Thymus (tissue), 11 donors: ENCODE measurements at regions not wholly inside any gene's neighbourhood (a gene's known extent, or its start where the extent isn't known, plus 50 kb on each side); places are given as distances from the start of the nearest gene placed in this dataset.
"Not testable (repeated sequence)": the region's sequence is repeated elsewhere in the genome, so short reads cannot be mapped to it uniquely, and the experiment has no call there.

Experiments used
- DNase-seq, 9 donors: peaks; one replicate each; pipeline ENCODE4 v3.0.0-alpha.2; 2013; ENCODE audit warnings: low spot score in 9 of 9, low read depth in 6 of 9, missing footprints in 1 of 9
- H3K27ac ChIP-seq, 2 donors: one replicate each; pipeline ENCODE4 v1.5.1; 2013; ENCODE audit warnings: control low read depth in 1 of 2, low read depth in 1 of 2, low read length in 1 of 2, mild to moderate bottlenecking in 1 of 2, moderate library complexity in 1 of 2
- H3K27me3 ChIP-seq, 2 donors: one replicate each; pipeline ENCODE4 v1.5.1; 2013; ENCODE audit warnings: low read length in 1 of 2; ENCODE audit not compliant: control insufficient read depth in 2 of 2, insufficient read depth in 1 of 2
- H3K36me3 ChIP-seq, 2 donors: one replicate each; pipeline ENCODE4 v1.5.1; 2013; ENCODE audit warnings: low read length in 1 of 2, mild to moderate bottlenecking in 1 of 2, moderate library complexity in 1 of 2; ENCODE audit not compliant: control insufficient read depth in 2 of 2, insufficient read depth in 2 of 2
- H3K4me1 ChIP-seq, 2 donors: one replicate each; pipeline ENCODE4 v1.5.1; 2013; ENCODE audit warnings: low read length in 2 of 2; ENCODE audit not compliant: control insufficient read depth in 2 of 2, insufficient read depth in 2 of 2
- H3K4me3 ChIP-seq, 2 donors: one replicate each; pipeline ENCODE4 v1.5.1; 2013; ENCODE audit warnings: low read length in 2 of 2, control low read depth in 1 of 2, mild to moderate bottlenecking in 1 of 2
- H3K9me3 ChIP-seq, 2 donors: one replicate each; pipeline ENCODE4 v1.5.1; 2013; ENCODE audit warnings: low read length in 1 of 2, mild to moderate bottlenecking in 1 of 2; ENCODE audit not compliant: control insufficient read depth in 2 of 2, insufficient read depth in 1 of 2
- WGBS: extraction: QIAGEN DNeasy Blood & Tissue Kit; methylation state at CpG from one replicate; pipeline ENCODE4 v1.1.7; 2013; 5-methylcytosine and 5-hydroxymethylcytosine counted together
- donor health status: healthy.

DNA sequence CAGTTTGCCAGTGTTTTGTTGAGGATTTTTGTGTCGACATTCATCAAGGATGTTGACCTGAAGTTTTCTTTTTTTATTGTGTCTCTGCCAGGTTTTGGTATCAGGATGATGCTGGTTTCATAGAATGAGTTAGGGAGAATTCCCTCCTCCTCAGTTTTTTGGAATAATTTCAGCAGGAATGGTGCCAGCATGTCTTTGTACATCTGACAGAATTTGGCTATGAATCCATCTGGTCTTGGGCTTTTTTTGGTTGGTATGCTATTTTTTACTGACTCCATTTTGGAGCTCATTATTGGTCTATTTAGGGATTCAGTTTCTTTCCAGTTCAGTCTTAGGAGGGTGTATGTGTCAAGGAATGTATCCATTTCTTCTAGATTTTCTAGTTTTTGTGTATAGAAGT lies 320.0 kb upstream of the PPP2R3A start:
- no peak for DNase-seq
- no peaks in the 10 kb centered on the region for H3K27me3 ChIP-seq
- no peak overlapping the region for H3K4me3 ChIP-seq
- no peak overlapping the region for H3K27ac ChIP-seq
- H3K4me1 ChIP-seq, result no peaks in the 10 kb centered on the region
- peaks cover 1 to 4% of the 10 kb centered on the region in 2 donors for H3K9me3 ChIP-seq
- WGBS, result 91% methylated on average over 1 of the region's 1 CpG
- no peaks in the 10 kb centered on the region for H3K36me3 ChIP-seq

GRCh38 chr3:135646873-135647272 lies 318.7 kb upstream of the PPP2R3A start:
- Histone ChIP-seq H3K4me3 (no peak overlapping the region), H3K27me3 (no peaks in the 10 kb centered on the region), H3K27ac (no peak overlapping the region), H3K9me3 (peaks cover 1 to 4% of the 10 kb centered on the region in 2 donors), H3K36me3 (no peaks in the 10 kb centered on the region), H3K4me1 (no peaks in the 10 kb centered on the region)
- WGBS, result 81% methylated on average over 1 of the region's 1 CpG
- DNase-seq, result no peak

- Histone ChIP-seq H3K36me3 (no peaks in the 10 kb centered on the region), H3K9me3 (peaks cover 1 to 4% of the 10 kb centered on the region in 2 donors), H3K27ac (no peak overlapping the region), H3K27me3 (no peaks in the 10 kb centered on the region), H3K4me3 (no peak overlapping the region), H3K4me1 (no peaks in the 10 kb centered on the region)
- DNase-seq, result no peak
- WGBS, result 79% methylated on average over 2 of the region's 2 CpGs
Observed at GRCh38 chr3:135649361-135649760, 316.2 kb upstream of the PPP2R3A start.

- Histone ChIP-seq H3K4me3 (no peak overlapping the region), H3K27ac (no peak overlapping the region), H3K9me3 (peaks cover 1 to 4% of the 10 kb centered on the region in 2 donors), H3K4me1 (no peaks in the 10 kb centered on the region), H3K27me3 (no peaks in the 10 kb centered on the region), H3K36me3 (no peaks in the 10 kb centered on the region)
- DNase-seq, result no peak
- WGBS, result 91% methylated on average over 1 of the region's 1 CpG
Observed at GRCh38 chr3:135650309-135650708, 315.2 kb upstream of the PPP2R3A start.

DNA sequence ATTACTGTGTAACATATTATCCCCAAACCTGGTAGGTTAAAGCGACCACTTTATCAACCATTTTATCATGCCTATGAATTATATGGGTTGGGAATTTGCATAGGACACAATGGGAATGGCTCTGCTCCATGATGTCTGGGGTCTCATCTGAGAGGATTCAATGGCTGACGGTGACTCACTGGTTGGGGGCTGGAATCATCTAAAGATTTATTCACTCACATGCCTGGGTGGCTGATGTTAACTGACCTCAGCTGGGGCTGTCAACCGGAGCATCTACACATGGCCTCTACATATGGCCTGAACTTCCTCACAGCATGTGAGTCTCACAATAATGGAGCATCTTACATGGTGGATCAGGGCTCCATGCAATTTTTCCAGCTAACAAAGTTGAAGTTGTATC lies 313.1 kb upstream of the PPP2R3A start:
- no peak for DNase-seq
- Histone ChIP-seq H3K9me3 (peaks cover 1 to 4% of the 10 kb centered on the region in 2 donors), H3K4me1 (no peaks in the 10 kb centered on the region), H3K27me3 (no peaks in the 10 kb centered on the region), H3K27ac (no peak overlapping the region), H3K36me3 (no peaks in the 10 kb centered on the region), H3K4me3 (no peak overlapping the region)
- 74% methylated on average over 3 of the region's 3 CpGs for WGBS

GRCh38 chr3:135655328-135655727 lies 310.2 kb upstream of the PPP2R3A start:
- Histone ChIP-seq H3K4me1 (no peaks in the 10 kb centered on the region), H3K4me3 (no peak overlapping the region), H3K9me3 (no peaks in the 10 kb centered on the region), H3K27me3 (no peaks in the 10 kb centered on the region), H3K27ac (no peak overlapping the region), H3K36me3 (no peaks in the 10 kb centered on the region)
- DNase-seq, result no peak
- 92% methylated on average over 1 of the region's 1 CpG for WGBS

GRCh38 chr3:135658451-135658850 lies 307.1 kb upstream of the PPP2R3A start:
- 60% methylated on average over 14 of the region's 14 CpGs for WGBS
- H3K27me3 ChIP-seq, H3K36me3 ChIP-seq, H3K9me3 ChIP-seq, H3K4me1 ChIP-seq, H3K27ac ChIP-seq, DNase-seq, H3K4me3 ChIP-seq: not testable (repeated sequence)

DNA sequence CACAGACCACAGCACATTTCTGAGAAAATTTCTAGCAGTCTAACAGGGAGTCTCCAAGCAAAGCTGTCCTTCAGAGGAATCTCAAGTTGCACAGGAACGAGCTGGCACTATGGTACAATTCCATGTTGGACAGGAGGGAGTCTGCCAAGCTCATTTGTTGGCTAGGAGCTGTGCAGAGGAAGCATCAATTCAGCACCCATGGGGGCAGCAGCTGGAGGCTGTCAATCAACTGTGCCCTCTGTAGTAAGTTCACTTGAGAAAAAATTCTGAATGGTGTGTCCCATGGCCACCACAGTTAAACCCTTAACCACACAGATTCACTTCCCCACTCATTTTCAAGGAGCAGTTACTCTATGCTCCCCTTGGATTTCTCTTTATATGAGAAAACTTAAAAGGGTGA lies 298.5 kb upstream of the PPP2R3A start:
- H3K4me1 ChIP-seq, result no peaks in the 10 kb centered on the region
- 36% methylated on average over 1 of the region's 1 CpG for WGBS
- H3K27me3 ChIP-seq, result no peaks in the 10 kb centered on the region
- no peaks in the 10 kb centered on the region for H3K9me3 ChIP-seq
- DNase-seq, result no peak
- H3K4me3 ChIP-seq, result no peak overlapping the region
- H3K27ac ChIP-seq, result no peak overlapping the region
- no peaks in the 10 kb centered on the region for H3K36me3 ChIP-seq

DNA sequence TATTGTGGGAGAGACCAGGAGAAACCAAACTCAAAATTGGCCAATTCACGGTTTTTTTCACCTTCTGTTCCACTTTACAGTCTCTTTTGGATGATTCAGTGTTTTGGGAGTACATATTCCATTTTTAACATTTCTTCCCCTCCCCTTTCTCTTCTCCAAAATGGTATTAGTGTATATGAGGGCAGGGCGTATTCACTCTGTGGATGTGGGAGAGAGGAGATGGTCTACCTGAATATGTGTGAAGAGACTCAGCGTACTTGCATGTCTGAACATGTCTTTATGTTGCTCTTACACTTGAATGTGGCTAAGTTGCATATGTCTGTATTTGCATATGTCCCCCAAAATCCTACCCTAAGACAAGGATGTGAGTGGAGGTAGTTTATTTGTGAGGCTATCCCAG lies 291.0 kb upstream of the PPP2R3A start:
- peaks cover 0 to 3% of the 10 kb centered on the region in 2 donors for H3K9me3 ChIP-seq
- H3K27ac ChIP-seq, result no peak overlapping the region
- H3K27me3 ChIP-seq, result no peaks in the 10 kb centered on the region
- no peak for DNase-seq
- H3K4me1 ChIP-seq, result no peaks in the 10 kb centered on the region
- 90% methylated on average over 3 of the region's 3 CpGs for WGBS
- no peak overlapping the region for H3K4me3 ChIP-seq
- H3K36me3 ChIP-seq, result no peaks in the 10 kb centered on the region

GRCh38 chr3:135678386-135678785 lies 287.1 kb upstream of the PPP2R3A start:
- no peak for DNase-seq
- Histone ChIP-seq H3K36me3 (no peaks in the 10 kb centered on the region), H3K27me3 (no peaks in the 10 kb centered on the region), H3K27ac (no peak overlapping the region), H3K9me3 (peaks cover 0 to 3% of the 10 kb centered on the region in 2 donors), H3K4me1 (no peaks in the 10 kb centered on the region), H3K4me3 (no peak overlapping the region)
- 85% methylated on average over 4 of the region's 4 CpGs for WGBS
